Cardiac septum (tissue), 1 donor: ENCODE measurements at regions not wholly inside any gene's neighbourhood (a gene's known extent, or its start where the extent isn't known, plus 50 kb on each side); places are given as distances from the start of the nearest gene placed in this dataset.

Source experiments
- DNase-seq: peaks from one replicate; pipeline ENCODE4 v3.0.0-alpha.2; 2020; ENCODE audit warnings: low spot score
- intact Hi-C: fragments of 100-400 bp; cut with DNase I; formaldehyde crosslinking; loops from one replicate; pipeline ENCODE4 v1.14.0; 2022
- donor health status: DM: no; HTN: no; CAD: no.

DNA sequence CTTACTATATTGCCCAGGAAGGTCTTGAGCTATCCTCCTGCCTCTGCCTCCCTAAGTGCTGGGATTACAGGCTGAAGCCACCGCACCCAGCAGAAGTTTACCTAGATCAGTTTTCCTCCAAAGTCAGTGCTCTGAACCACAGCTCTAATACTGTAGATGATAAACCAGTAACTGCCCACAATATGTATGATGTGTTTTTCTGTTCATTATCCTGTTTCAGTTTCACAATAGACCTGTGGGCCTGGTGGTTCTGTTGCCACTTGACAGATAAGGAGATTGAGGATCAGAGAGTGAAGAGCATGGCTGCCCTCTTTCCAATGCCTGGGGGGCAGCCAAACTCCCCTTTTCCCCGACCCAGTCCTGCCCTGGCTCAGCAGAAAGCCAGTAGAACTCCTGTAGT is 87.0 kb downstream of the EFNB1 start:
- DNase-seq = no peak
- intact Hi-C loops = no loop called here

- intact Hi-C loops = no loop called here
- DNase-seq = no peak
These were observed 85.7 kb downstream of the EFNB1 start for GRCh38 chrX:68914479-68914946.

- DNase-seq = no peak
- intact Hi-C loops = no loop called here
These were observed 84.4 kb downstream of the EFNB1 start for GRCh38 chrX:68913249-68913547.

DNA sequence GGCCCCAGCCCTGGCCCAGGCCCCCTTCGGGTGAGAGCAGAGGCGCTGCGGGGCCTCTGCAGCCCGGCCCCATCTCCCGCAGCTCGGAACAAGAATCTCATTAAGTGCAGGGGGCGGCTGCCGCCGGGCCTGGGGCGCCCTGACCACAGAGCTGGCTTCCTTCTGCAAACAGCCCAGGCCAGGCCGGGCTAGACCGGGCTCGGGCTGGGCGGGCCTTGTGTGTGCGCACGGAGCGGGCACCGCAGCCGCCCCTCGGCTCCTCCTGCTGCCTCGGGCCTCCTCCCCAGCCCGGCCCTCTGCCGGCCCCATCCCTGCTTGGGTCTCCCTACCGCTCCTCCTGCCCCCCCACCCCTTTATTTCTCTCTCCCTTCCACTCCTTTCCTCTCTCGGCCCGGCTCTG is 83.3 kb downstream of the EFNB1 start:
- DNase-seq = no peak
- intact Hi-C loops = no loop called here

DNA sequence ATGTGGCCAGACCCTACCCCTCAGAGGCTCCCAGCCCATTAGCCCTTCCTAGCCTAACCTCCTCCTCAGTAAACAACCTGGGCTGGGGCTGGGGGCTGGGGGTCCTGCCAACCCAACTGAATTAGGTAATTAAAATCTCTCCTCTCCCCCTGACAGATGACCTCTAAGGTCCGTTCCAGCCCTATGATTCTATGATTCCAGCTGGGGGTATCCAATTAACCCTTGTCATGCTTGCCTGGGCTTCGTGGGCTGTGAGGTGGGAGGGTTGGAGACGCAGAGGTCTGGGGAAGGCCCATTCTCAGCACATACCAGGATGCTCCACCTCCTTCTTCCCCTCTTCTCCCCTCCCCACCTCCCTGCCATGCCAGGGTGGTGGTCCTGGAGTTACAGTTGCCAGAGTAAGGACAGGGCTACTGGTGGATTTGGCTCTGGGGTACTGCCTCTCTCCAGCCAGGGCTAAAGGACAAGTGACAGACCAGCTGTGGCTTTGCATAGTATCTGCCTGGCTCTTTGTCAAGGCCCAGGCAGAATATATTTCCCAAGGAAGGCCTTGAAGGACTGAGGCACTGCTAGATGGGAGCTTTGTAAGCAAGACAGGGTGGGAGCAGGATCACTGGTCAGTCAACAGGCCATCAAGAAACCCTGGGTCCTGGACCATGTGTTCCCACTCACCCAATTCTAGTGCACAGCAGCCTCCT is 82.1 kb downstream of the EFNB1 start:
- no peak for DNase-seq
- intact Hi-C loops = no loop called here

DNA sequence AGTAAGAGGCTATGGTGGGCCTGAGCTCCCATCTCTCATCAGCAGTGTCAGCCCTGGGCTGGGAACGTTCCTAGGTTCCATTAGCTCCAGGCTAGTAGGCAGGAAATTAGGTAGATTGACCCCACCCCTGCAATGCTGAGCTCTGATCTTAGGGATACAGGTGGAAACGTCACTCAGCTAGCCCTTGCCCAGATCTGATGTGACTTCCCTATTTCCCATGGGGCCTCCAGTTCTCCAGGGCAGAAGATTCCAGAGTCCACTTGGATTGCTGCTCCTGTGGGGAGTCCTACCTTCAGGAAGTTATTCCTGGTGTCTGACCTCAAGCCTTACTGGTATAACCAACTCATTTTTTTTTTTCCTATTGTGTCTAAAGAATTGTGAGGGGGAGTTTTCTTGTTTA is 81.1 kb downstream of the EFNB1 start:
- DNase-seq = no peak
- intact Hi-C loops = no loop called here

DNA sequence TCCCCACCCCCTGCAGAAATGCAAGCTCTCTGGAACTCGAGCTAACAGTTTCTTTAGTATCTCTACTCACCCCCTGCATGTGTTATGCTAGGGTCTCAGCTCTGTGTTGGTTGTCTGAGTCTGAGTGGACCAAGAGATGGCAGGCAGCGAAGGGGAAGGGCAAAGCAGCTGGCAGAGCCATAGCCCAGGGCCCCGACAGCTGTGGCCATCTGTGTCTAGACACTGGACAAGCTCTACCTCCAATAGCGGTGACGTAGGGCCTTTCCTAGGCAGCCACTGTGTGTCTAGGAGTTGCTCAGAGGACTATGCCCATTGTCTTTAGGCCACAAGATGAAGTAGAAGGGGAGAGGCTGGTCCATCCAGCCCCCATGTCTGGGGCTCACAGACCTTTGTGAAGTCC is 79.2 kb downstream of the EFNB1 start:
- no peak for DNase-seq
- intact Hi-C loops = no loop called here

- no peak for DNase-seq
- intact Hi-C loops = no loop called here
These were observed 74.1 kb downstream of the EFNB1 start for GRCh38 chrX:68902706-68903504.

DNA sequence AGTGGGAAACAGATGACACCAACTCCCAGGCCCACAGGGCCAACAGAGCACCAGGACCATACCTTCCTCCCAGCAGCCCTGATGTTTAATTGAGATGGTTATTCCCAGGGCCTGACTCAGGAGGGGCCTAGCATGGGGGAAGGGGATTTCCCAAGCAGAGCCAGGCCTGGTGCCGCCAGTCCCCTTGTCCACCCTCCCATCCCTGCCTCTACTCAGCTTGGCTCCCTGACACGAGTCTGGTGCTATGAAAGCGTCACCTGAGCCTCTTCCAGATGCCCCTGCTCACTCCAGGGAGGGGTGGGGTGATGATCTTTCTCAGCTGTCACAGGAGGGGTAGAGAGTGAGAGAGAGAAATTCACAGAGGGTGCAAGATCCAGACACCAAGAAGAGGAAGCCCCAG is 72.7 kb downstream of the EFNB1 start:
- DNase-seq = no peak
- intact Hi-C loops = no loop called here

- DNase-seq = no peak
- intact Hi-C loops = no loop called here
These were observed 69.8 kb downstream of the EFNB1 start for GRCh38 chrX:68898598-68898997.

DNA sequence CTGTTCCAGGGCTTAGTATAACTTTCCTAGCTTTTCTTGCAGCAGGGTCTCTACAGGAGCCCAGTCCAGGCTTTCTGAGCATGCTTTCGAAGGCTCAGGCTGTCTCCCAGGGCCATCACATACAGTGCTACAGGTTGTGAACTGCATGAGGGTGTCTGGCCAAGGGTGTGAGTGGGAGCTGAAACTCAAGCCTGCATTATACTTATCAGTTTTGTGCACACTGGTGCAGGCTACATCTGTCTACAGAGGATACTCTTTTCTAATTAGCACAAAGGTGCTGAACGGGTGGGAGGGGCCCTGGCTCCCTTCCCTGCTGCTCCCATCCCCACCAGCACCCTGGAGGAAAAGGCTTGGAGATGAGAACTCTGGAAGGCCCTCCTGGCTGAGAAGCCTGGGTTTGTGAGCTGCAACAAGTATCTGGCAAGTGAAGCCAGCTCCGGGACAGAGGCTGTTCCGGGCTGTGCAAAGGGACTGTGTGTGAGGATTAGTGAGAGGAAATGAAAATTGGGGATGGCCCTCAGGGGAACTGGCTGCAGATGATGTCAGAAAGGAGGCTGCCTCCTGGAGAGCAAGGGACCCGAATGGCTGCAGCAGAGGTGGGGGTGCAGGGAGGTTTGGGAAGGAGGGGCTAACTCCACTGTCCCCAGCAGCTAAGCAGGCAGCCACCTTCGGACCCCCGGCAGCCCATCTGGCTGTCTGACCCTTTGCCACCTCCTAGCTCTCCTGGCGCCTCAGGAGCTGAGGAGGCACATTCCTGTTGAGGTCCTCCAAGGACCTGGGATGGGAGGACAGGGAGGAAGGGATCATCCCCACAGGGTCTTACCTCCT is 68.5 kb downstream of the EFNB1 start:
- DNase-seq = no peak
- intact Hi-C loops = no loop called here

DNA sequence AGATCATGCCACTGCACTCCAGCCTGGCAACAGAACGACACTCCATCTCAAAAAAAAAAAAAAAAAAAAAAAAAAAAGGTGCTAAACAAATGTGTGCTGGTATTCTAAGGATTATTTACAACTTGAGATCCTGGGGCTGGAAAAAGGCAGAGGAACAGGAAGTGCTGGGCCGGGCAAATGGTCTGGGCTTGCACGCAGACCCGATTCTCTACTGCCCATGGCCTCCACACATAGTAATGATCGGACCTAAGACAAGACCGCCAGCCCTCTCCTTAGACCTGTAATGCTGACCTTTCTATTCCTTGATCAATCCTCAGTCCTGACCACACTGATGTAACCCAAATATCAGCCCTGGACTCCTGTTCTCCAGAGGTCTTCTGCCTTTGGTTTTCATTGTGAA is 67.8 kb downstream of the EFNB1 start:
- DNase-seq = no peak
- intact Hi-C loops = no loop called here

DNA sequence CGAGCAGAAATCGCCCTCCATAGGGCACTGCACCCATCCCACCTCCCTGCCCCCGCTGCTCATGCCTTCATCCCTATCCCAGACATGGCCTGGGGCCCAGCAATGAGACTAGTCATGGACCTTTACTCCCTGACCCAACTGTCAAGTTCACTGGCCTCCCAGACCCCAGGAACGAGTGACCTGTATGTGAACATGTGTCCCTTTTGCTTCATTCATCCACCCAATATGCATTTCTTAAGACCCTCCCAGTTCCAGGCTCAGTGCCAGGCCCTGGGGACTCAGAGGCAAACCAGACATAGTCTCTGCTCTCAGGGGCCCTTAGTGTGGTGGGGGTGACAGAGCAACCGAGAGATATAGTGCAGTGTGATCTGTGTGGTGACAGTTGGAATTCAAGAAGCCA is 67.0 kb downstream of the EFNB1 start:
- DNase-seq = no peak
- intact Hi-C loops = loop anchor here (2.0 kb wide), 1 partner anchor 39 kb away; no protein-coding TSS in a partner anchor

DNA sequence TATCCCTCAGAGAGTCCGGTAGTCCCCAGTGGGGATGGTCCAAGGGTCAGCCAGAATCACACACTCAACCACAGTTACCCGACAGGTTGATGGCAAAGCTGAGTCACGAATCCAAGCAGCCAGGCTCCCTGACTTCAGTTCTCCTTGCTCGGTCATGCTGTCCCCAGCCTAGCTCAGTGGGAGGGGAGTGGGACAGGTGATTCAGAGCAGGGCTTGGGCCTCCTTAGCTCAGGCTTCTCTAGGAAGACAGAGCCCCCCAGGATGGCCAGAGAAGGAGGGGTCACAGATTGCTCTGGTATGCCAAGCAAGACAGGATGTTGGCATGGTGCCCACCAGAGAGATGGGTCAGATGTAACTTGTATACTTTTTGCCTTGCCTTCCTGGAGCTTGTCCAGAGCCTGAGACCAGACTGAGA is 66.5 kb downstream of the EFNB1 start:
- intact Hi-C loops = loop anchor here (2.0 kb wide), 1 partner anchor 39 kb away; no protein-coding TSS in a partner anchor
- no peak for DNase-seq

- DNase-seq = peak; percentile 87
- intact Hi-C loops = loop anchor here (1.0 to 2.0 kb wide), 2 partner anchors 40 to 63 kb away; no protein-coding TSS in a partner anchor
These were observed 65.9 kb downstream of the EFNB1 start for GRCh38 chrX:68894513-68895340.

GRCh38 chrX:68894142-68894512 is 65.3 kb downstream of the EFNB1 start:
- intact Hi-C loops = loop anchor here (1.0 to 2.0 kb wide), 2 partner anchors 41 to 63 kb away; no protein-coding TSS in a partner anchor
- no peak for DNase-seq

DNA sequence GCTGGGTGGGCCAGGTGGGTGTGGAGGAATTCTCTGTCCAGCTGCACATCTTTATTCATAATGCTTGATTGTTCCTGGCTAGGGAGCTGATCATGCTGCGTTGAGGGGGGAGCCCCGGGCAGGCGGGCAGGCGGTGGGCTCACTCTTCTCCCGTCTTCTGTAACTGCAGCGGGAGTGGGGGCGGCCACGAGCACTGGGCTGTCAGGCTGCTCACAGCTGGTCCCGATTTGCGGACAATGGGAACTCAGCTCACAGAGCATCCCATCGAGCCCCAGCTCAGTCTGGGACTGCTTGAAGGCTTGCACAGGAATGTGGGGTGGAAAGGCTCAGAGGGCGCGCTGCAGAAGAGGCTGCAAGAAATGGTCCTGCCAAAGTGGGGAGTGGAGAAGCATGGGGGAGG is 63.8 kb downstream of the EFNB1 start:
- intact Hi-C loops = no loop called here
- DNase-seq = no peak

DNA sequence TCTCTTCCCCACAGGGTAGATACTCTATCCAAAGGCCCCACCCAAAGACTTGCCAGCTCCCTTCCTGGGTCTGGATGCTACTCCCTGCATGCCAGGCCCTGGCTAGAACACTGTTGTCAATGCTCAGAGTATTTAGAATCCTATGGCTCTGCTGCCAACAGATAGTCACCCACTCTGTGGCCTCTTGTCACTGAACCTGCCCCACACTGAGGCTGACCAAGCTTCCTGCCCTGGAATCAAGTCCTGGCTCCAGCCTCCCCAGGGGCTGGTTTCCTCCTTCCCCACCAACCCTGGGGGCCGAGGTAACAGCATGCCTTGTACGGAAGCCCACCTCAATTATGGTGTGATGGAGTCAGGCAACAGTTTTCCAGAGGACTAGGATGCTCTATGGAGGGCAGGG is 63.3 kb downstream of the EFNB1 start:
- intact Hi-C loops = no loop called here
- DNase-seq = no peak
